ENCODE measurements at regions not wholly inside any gene's neighbourhood (a gene's known extent, or its start where the extent isn't known, plus 50 kb on each side); places are given as distances from the start of the nearest gene placed in this dataset.
"Not testable (repeated sequence)": the region's sequence is repeated elsewhere in the genome, so short reads cannot be mapped to it uniquely, and the experiment has no call there.

- intact Hi-C loops (cut with micrococcal nuclease): no loop called here
Measured at GRCh38 chr6:113763876-113764275, 93.3 kb upstream of the MARCKS start.

- intact Hi-C loops (cut with micrococcal nuclease): no loop called here
Measured at GRCh38 chr6:113765909-113766308, 91.2 kb upstream of the MARCKS start.

- intact Hi-C loops (cut with micrococcal nuclease): no loop called here
Measured at GRCh38 chr6:113767985-113768384, 89.2 kb upstream of the MARCKS start.

- intact Hi-C loops (cut with micrococcal nuclease): no loop called here
Measured at GRCh38 chr6:113772961-113773360, 84.2 kb upstream of the MARCKS start.

- intact Hi-C loops (cut with micrococcal nuclease): no loop called here
Measured at GRCh38 chr6:113774127-113774825, 82.9 kb upstream of the MARCKS start.

GRCh38 chr6:113776998-113777397, 80.1 kb upstream of the MARCKS start:
- intact Hi-C loops (cut with micrococcal nuclease): no loop called here

- intact Hi-C loops (cut with micrococcal nuclease): no loop called here
Measured at GRCh38 chr6:113777601-113778000, 79.5 kb upstream of the MARCKS start.

GRCh38 chr6:113779656-113780055, 77.5 kb upstream of the MARCKS start:
- intact Hi-C loops (cut with micrococcal nuclease): no loop called here

GRCh38 chr6:113782636-113783035, 74.5 kb upstream of the MARCKS start:
- intact Hi-C loops (cut with micrococcal nuclease): no loop called here

GRCh38 chr6:113786168-113786567, 71.0 kb upstream of the MARCKS start:
- intact Hi-C loops (cut with micrococcal nuclease): no loop called here

GRCh38 chr6:113788586-113788985, 68.6 kb upstream of the MARCKS start:
- intact Hi-C loops (cut with micrococcal nuclease): no loop called here

- intact Hi-C loops (cut with micrococcal nuclease): not testable (repeated sequence)
Measured at GRCh38 chr6:113791225-113791624, 65.9 kb upstream of the MARCKS start.

GRCh38 chr6:113795371-113795770, 61.8 kb upstream of the MARCKS start:
- intact Hi-C loops (cut with micrococcal nuclease): not testable (repeated sequence)

GRCh38 chr6:113796038-113796437, 61.1 kb upstream of the MARCKS start:
- intact Hi-C loops (cut with micrococcal nuclease): no loop called here

- intact Hi-C loops (cut with micrococcal nuclease): no loop called here
Measured at GRCh38 chr6:113802779-113803178, 54.4 kb upstream of the MARCKS start.

GRCh38 chr6:113805173-113805790, 51.9 kb upstream of the MARCKS start:
- intact Hi-C loops (cut with micrococcal nuclease): no loop called here

GRCh38 chr6:113805811-113806495, 51.2 kb upstream of the MARCKS start:
- intact Hi-C loops (cut with micrococcal nuclease): no loop called here

All from T-helper 2 cell treated with Interferon-gamma antibody and Interleukin-4, amounts not matched to agents 100 ng/mL and 5 ng/mL, for 36 hours (primary cell).